Muscle of back (tissue), 3 donors: ENCODE measurements at regions not wholly inside any gene's neighbourhood (a gene's known extent, or its start where the extent isn't known, plus 50 kb on each side); places are given as distances from the start of the nearest gene placed in this dataset.
"Not testable (repeated sequence)": the region's sequence is repeated elsewhere in the genome, so short reads cannot be mapped to it uniquely, and the experiment has no call there.

Experiments used
- DNase-seq, 3 donors: peaks; one replicate each; pipeline versions ENCODE4 v3.0.0 to v3.0.0-alpha.2; 2013

DNA sequence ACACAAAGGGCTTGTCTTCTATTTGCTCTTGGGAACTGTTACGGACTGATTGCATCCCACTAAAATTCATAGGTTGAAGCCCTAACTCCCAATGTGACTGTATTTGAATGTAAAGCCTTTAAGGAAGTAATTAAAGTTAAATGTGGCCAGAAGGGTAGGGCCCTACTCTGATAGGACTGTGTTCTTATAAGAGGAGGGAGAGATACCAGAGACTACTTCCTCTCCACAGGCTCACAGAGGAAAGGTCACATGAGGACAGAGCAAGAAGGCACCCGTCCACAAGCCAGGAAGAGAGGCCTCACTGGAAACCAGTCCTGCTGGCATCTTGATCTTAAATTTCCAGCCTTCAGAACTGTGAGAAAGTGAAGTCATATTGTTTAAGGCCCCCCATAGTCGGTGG lies 211.9 kb downstream of the CDH26 start:
- no peak for DNase-seq

DNA sequence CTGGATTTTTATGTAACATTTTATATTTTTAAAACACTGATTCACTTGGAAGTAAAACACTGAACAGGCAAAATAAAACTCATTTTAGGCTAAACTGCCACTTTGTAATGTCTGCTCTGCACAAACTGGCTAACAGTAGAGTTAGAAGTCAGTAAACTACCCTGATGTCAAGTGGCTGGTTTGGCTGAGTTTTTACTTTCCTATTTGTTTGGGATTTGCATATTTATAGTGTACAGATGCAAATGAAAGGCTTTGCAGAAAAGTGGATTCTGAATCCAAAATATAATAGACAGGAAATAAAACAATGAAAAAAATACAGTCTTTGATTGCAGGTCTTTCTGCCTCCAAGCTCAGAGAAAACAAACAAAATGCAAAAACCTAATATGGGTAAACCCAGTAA lies 213.1 kb downstream of the CDH26 start:
- DNase-seq, result no peak

DNA sequence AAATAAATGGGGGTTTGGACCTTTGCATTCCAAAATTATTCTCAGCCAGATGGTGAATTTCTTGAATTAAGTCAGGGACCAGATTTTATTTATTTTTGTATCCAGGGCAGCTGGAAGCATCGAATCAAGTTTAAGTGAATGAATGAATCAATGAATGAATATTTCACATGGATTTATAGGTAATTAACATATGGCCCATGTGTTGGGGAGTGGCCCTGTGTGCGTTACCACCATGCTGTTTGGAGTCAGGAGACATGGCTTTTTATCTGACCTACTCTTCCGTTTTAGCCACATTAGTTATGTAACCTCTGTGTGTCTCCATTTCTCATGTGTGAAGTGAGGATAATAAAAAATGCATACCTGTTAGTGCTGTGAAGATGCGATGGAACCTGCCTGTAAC lies 213.5 kb downstream of the CDH26 start:
- DNase-seq, result peak in 1 of 3 donors; percentile 11

DNA sequence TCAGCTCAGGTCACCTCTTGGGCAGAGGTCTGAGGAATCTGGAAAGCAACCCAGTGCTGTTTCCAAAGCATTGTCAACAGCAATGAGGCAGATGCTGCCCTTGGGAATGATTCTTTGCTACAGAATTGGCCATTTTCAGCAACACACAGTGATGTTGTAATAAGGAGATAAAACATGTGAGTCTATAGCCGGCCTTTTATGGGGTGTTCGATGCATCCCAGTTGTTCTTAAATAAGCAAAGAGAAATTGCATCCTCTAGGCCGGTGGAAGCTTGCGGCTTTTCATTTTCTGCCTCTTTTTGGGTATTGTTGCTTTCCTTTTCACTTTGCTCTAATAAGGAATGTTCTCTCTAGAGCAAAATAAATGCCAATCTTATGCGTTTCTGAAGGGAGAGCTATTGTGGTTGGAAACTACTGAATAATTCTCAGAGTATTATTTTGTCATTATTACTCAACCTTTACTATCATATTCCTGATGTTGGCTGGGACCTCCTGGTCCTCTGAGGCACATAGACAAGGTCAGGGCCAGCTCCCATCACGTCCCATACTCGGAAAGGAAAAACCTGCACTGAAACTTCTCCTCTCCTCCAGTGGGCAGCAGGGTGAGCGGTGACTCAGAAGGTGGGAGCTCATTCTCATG lies 214.2 kb downstream of the CDH26 start:
- peak in 2 of 3 donors; percentile 1 to 32 for DNase-seq

DNA sequence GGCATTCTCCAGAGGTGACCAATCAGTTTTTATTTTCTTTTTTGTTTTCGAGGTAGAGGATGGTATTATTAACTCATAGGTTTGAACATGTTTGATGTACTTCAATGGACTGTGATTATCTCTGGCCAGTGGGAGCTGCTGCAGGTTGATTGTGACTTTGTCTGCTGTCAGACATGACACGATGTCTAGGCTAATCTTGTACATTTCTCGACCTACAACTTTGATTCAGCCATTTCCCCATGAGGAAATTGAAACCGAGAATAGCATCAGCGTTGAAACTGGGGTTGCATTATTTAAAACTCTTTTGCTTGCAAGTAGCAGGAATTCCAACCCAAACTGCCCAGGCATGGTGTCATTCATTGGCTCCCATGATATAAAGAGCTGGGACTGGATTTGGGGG lies 218.9 kb downstream of the CDH26 start:
- DNase-seq, result no peak

DNA sequence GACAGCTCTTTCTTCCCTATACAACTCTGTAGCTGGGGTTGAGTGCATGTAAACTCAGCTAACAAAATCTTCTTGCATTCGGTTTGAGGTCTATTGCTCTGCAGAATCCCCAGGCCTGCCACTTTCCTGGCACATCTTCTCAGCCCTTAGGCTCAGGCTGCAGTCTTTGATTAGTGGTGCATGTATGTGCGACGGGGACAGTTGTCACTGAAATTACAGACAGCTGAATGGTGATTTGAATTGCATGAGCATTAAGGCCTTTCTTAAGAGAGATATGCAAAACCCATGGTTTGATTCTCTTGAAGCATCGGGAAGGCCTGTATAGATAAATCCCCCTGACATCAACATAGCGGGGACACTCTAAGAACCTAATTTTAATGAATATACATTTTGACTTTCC lies 222.8 kb downstream of the CDH26 start:
- no peak for DNase-seq

DNA sequence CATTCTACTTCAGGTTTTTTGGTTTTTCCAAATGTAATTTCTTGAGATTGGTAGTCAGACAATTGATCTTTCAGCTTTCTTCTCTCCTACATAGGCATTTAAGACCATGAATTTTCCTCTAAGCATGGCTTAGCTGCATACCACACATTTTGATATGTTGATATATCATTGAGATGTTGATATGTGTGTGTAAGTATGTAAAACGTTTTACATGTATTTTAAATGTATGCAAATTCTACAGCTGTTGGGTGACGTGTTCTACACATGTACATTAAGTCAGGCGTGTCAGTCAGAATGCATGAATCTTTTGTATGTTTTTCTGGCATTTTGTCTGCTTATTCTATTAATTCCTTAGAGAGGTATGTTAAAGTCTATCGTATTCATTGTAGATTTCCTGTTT lies 228.2 kb downstream of the CDH26 start:
- DNase-seq, result no peak

DNA sequence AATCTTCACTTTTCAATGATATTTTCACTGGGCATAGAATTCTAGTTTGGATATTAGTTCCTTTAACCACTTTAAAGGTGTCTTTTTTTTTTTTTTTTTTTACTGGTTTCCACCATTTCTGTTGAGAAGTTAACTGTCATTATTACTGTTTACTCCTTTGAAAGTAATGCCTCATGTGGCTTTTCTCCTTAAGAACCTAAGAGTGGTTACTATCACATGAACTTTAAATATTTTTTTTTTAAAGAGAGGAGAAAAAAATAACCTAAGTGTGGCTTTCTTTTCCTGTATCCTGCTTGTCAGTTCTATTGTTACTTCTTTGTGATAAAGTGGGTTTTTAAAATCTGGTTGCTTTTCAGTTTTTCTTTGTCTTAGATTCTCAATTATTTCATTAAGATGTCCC lies 229.5 kb downstream of the CDH26 start:
- no peak for DNase-seq

DNA sequence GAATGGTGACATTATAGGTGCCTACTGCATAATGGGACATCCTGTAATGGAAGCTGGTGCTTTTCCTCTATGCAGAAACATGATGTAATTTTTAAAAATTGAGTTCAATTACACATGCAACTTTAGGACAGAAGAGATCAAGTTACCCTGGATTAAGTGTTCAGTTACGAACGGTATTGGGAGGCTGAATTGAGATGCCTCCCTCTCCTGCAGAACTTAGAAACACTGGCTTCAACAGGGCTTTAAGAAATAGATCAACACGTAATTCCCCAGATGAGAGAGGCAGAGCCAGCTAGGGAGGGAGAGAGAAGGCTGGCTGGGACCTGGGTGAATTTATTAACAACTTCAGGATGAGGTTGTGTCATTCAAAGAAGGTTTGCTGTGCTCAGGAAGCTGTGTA lies 232.8 kb downstream of the CDH26 start:
- no peak for DNase-seq

DNA sequence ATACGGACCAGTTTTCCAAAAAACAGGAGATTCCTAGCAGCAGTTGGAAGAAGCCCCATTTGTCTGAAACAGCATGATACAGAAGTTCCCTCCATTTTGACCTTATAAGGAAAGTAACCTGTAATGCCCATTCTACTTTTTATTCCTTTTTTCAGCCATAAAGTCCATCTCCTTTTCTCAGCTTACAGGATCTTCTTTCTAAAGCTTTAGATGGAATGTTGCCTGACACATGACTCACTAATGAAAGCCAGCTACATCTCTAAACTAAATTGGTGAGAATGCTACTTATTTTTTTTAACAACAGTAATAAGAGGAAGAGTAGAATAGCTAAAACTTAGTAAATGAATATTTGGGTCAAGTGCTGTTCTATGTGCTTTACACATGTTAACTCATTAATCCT lies 234.1 kb downstream of the CDH26 start:
- DNase-seq, result peak in 1 of 3 donors; percentile 19

DNA sequence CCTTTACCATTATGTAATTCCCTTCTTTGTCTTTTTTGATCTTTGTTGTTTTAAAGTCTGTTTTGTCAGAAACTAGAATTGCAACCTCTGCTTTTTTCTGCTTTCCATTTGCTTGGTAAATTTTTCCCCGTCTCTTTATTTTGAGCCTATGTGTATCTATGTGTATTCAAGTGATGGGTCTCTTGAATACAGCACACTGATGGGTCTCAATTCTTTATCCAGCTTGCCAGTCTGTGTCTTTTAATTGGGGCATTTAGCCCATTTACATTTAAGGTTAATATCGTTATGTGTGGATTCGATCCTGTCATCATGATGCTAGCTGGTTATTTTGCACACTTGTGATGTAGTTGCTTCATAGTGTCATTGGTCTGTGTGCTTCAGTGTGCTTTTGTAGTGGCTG lies 240.9 kb downstream of the CDH26 start:
- DNase-seq, result not testable (repeated sequence)

DNA sequence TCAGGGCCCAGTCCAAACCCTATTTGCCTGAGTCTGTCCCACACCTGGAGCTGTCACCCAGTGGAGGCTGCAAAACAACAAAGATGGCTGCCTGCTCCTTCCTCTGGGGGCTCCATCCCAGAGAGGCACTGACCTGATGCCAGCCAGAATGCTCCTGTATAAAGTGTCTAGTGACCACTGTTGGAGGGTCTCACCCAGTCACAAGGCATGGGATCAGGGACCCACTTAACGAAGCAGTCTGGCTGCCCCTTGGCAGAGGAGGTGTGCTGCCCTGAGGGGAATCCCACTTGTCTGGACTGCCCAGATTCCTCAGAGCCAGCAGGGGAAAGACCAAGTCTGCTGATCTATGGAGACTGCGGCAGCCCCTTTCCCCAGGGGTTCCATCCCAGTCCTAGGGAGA lies 241.6 kb downstream of the CDH26 start:
- no peak for DNase-seq

DNA sequence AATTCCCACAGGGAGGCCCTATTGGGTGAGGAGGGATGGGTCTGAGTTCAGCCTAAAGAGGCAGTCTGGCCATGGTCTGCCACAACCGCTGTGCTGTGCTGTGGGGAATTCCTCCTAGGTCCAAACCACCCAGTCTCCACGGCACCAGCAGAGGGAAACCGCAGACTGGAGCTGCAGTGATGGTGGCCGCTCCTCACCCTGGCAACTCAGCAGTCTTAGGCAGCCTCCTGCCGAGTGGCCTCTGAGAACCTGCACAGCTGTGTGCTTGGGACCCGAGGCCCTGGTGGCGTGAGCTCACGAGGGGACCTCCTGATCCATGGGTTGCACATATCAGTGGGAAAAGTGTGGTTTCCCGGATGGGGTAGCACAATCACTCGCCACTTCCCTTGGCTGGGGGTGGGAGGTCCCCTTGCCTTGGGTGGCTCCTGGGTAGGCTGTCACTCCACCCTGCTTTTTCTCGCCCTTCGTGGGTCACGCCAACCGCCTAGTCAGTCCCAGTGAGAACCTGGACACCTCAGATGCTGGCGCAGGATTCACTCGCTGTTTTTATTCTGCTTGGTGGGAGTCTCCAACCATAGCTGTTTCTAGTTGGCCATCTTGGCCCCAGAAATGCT lies 242.2 kb downstream of the CDH26 start:
- no peak for DNase-seq

DNA sequence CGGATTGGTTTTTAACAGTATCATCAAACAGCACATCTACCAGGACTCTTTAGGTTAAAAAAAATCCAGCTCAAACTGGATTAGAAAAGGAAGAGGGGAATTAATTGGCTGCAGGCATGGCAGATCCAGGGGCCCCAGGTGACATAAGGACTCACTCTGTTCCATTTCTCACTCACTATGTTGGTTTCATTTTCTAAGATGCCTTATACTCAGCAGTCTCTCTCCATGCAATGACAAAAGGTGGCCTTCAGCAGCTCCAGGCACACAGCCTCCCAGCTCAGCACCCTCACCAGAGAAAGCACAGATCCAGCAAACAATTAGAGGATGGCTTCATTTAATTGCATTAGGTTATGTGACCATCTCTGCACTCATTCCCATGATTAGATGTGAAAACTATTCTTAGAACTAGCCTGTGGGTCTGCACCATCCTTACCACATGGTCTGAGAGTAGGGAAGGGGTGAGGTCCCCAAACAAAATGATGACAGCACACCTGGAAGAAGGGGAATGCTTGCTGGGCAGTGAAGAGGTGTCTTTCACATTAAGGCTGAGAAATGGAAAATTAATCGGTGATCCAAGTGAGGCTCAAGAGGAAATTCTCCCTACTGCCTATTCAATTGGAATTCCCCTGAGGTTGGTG lies 243.1 kb downstream of the CDH26 start:
- DNase-seq, result no peak

DNA sequence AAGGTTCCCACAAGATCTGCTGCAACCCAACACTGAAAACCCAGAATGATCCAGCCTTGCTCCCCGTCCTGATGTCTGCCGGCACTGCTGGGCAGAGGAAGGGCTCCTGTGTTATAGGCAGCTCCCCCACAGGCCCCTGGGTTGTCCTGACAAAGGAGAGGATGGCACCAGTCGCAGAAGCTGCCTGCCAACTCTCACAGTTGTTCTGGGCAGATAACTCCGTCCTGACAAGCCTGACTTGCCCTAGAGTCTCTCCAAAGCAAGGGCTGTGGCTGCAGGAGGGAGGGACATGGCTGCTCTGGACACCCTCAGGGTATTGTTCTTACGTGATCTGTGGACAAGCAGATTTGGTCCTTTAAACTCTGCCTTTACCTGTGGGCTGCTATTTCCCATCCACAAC lies 243.8 kb downstream of the CDH26 start:
- peak in 1 of 3 donors; percentile 8 for DNase-seq

DNA sequence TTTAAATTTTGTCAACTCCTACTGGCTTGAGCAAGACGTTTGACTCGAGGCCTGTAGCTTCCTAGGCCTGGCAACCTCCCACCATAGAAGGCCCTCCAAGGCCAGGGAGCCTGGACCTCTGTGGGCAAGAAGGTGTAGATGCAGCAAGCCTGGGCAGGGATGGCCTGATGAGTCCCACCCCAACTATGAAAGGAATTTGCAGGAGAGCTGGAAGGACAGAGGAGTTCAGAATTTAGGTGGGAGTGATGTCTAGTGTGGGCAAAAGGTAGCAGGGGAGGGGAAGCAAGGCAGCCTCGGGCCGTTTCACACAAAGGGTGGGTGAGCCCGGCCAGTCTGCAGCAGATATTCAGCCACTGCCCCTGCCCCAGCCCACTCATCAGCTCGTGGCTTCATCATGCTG lies 245.2 kb downstream of the CDH26 start:
- DNase-seq, result no peak

DNA sequence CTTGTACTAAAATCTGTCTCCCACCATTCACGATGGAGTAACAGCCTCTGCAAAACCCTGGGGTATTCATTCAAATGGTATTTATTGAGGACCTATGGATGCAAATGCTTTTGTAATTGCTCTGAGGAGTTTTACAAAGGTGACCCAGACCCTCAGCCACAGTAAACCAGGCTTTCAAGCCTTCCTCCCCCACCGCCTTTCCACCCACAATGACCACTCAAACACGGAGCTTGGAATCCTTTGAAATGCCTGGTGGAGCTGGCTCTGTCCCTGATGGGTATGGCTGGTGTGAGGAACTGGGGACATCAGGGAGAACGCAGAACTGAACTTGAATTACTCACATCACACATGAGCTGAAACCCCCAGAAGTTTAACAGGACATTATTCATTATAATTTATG lies 246.4 kb downstream of the CDH26 start:
- no peak for DNase-seq

DNA sequence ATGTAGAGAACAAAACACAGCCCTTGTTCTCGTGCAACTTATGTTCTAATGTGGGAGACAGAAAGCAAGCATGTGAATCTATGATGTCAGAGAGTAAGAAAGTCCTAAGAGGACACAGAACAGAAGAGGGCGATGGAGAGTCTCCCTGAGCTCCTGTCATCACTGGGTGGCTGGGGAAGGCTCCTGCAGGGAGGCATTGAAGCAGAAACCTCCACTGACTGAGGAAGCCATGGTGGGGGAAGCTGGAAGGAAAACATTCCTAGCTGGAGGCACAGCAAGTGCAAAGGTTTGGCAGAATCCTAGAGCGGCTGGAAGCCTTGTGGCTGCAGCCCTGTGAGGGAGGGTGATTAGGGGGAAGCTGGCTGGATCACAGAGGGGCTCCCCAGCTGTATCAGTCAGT lies 248.0 kb downstream of the CDH26 start:
- DNase-seq, result peak in 2 of 3 donors; percentile 10 to 20

DNA sequence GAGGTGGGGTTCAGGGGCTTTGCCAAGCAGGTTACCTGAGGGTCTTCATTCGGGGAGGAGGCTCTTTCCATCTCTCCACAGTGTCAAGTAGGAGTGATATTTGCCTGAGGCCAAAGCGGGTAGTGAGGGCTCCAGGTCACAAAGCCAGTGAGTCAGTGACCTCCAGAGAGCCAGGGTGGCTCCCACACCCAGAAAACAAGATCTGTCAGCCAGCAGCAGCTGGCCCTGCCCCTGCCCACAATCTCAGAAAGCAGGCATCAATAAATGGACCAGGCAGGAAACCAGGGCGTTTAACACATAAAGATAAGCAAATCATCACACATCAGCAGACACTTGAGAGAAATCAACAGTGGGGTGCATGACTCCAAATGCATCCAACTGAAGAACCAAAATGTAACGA lies 250.8 kb downstream of the CDH26 start:
- no peak for DNase-seq

DNA sequence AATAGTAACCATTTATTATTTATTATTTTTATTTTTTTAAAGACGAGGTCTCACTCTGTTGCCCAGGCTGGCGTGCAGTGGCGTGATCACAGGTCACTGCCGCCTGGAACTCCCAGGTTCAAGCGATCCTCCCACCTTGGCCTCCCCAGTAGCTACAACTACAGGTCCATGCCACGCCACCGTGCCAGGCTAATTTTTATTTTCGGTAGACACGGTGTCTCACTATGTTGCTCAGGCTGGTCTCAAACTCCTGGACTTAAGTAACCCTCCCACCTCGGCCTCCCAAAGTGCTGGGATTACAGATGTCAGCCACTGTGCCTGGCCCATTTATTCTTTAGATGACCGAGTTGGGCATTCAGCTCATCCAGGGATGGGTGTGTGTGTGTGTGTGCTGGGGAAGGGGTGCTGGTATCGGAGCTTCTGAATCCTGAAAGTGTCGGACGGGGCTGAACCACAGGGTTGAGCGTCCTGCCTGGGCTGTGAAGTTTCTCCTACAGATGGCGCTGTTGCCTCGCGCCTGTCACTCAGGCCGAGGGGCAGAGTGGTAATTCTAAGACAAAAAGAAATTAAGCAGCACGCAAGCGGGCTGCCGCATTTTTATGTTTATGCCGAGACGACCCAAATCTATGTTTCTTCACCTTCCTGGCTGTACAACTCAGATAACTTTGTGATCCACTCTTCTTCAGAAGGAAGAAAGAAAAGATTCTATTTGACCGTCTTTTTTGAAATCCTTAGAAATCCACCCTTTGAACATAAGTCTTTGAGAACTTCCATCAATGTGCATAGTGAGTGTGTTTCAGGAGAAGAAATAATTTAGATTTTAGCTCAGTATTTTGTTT lies 252.8 kb downstream of the CDH26 start:
- DNase-seq, result peak; percentile 51 to 87 (median 75)

DNA sequence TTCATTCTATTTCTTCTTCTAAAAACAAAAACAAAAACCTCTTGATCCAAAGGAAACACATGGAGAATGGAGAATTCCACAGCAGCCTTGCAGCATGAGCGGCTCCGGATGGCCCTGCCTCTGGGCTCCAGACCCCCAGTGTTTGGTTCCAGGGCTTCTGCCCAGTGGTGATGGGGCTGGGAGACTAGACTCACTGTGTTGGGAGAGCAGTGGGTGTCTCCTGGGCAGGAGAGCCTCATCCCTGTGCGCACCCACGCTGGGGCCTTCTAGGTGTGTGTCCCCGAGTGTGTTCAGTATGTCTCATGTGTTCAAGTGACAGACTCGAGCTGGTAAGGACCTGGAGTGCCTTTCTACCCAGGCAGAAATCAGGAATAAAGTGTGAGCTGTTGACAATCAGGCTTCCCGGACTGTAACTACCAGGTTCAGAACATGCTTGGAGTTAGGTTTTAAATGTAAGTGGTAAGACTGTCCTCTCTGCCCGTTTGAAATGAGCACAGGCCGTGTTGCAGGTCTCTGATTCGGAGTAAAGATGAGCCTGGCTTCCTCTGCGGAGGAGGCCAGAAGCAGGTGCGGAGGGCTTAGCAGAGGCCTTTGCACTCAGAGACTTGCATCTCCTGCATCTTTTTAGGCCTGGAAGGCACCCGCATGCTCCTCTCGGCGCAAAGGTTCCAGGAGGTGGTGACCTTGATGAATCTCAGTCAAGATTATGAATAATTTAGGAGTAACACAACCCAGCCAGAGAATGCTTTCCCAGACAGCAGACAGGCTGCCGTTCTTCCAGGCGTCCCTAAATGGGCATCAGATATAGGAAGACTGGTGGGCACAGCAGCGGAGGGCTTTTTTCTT lies 253.6 kb downstream of the CDH26 start:
- DNase-seq, result peak in 1 of 3 donors; percentile 9

DNA sequence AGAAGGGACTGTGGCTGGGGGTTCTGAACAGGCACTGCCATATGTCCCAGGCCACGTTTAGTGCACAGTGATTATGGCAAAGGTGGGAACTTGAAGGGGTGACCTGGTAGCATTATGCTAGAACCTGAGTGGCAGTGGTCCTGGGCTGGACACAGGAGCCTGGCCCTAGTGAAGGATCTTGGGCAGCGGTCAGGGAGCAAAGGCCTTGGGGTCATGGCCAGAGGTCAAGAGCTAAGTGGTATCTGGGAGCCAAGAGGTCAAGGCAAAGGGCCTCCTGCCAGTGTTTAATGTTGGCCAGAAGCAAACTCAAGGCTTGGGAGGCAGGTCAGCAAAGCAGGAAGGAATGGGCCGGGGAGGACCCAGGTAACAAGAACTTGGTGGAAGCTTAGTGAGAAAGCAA lies 254.5 kb downstream of the CDH26 start:
- DNase-seq, result no peak
